Uterus (tissue), 2 donors: ENCODE measurements at regions not wholly inside any gene's neighbourhood (a gene's known extent, or its start where the extent isn't known, plus 50 kb on each side); places are given as distances from the start of the nearest gene placed in this dataset.

Experiments
- POLR2A ChIP-seq, 2 donors: fragments of 450-650 bp; IDR thresholded peaks; one replicate each; pipeline ENCODE4 v1.6.1; 2016; ENCODE audit warnings: antibody characterized with exemption in 2 of 2, mild to moderate bottlenecking in 1 of 2, moderate library complexity in 1 of 2
- TF ChIP-seq, protein P1 (sequence below), 4 experiments: fragments of 200-600 bp in 2 of 4; fragments of 450-650 bp in 2 of 4; sonication (generic) in 2 of 4; IDR thresholded peaks; one replicate each; pipeline ENCODE4 v1.5.1; 2016 to 2019; ENCODE audit warnings: antibody characterized with exemption in 4 of 4, mild to moderate bottlenecking in 2 of 4, moderate library complexity in 1 of 4

DNA sequence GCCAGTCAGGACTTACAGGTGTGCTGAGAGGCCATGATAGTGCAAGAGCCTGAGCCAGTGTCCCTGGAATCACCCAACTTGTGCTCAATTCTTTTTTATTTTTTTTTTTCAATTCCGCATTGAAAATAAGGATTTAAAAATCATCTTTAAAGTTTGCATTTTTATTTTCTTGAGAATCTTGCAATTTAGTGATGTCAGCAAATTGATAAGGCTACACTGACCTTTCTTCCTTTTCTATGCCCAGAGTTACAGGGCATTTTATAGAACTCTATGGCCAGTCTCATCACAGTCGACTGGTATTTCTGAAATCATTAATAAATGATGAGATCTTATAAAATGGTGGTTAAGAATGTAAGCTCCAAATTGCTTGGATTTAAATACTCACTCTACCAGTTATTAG lies 63.3 kb upstream of the PRKD1 start:
- TF ChIP-seq, protein P1, sequence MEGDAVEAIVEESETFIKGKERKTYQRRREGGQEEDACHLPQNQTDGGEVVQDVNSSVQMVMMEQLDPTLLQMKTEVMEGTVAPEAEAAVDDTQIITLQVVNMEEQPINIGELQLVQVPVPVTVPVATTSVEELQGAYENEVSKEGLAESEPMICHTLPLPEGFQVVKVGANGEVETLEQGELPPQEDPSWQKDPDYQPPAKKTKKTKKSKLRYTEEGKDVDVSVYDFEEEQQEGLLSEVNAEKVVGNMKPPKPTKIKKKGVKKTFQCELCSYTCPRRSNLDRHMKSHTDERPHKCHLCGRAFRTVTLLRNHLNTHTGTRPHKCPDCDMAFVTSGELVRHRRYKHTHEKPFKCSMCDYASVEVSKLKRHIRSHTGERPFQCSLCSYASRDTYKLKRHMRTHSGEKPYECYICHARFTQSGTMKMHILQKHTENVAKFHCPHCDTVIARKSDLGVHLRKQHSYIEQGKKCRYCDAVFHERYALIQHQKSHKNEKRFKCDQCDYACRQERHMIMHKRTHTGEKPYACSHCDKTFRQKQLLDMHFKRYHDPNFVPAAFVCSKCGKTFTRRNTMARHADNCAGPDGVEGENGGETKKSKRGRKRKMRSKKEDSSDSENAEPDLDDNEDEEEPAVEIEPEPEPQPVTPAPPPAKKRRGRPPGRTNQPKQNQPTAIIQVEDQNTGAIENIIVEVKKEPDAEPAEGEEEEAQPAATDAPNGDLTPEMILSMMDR (IDR thresholded peaks at IDR 0.05) = no peak
- TF ChIP-seq POLR2A (IDR thresholded peaks at IDR 0.05) = no peak
